IMR-90 (cell line): ENCODE measurements at regions not wholly inside any gene's neighbourhood (a gene's known extent, or its start where the extent isn't known, plus 50 kb on each side); places are given as distances from the start of the nearest gene placed in this dataset.

Experiments used
- ATAC-seq: fragments of 200-7000 bp; cut with Tn5 transposase; 2 replicates; pipeline ENCODE4 v1.9.1; 2020; ENCODE audit warnings: low read depth, mild to moderate bottlenecking, moderate library complexity
- BruUV-seq: library from RNA; stranded (reverse); fragments of 400-500 nt; replicated peaks from 2 replicates; lab custom pipeline; 2021; lab: Mats Ljungman, UMichigan
- CTCF ChIA-PET: fragments of 300-600 bp; formaldehyde crosslinking; extraction: SDS; loops from one replicate; lab custom pipeline; 2021; ENCODE audit warnings: antibody characterized with exemption; lab: Yijun Ruan, JAX
- POLR2A ChIA-PET: fragments of 300-600 bp; sonication (Branson Sonifier 250); formaldehyde crosslinking; loops from one replicate; lab custom pipeline; 2022; ENCODE audit warnings: antibody characterized with exemption; ENCODE audit not compliant: unreplicated experiment; lab: Charles Lee
- DNase-seq: peaks from one replicate; pipeline ENCODE4 v3.0.0; 2013
- H2AFZ ChIP-seq: replicated peaks from 2 replicates; pipeline ENCODE3; 2013; ENCODE audit warnings: low read length, mild to moderate bottlenecking; ENCODE audit not compliant: poor library complexity
- H2AK5ac ChIP-seq: 2 replicates; pipeline ENCODE4 v1.6.1; 2013; ENCODE audit warnings: low read depth, low read length, inconsistent platforms
- H2AK9ac ChIP-seq: replicated peaks from 2 replicates; pipeline ENCODE3; 2013; ENCODE audit warnings: mild to moderate bottlenecking, low read depth, low read length, moderate library complexity; ENCODE audit not compliant: poor library complexity
- H2BK120ac ChIP-seq: 2 replicates; pipeline ENCODE4 v1.6.1; 2013; ENCODE audit warnings: low read depth, low read length, inconsistent platforms
- H2BK15ac ChIP-seq: 3 replicates; pipeline ENCODE4 v1.6.1; 2013; ENCODE audit warnings: low read depth, low read length, inconsistent platforms
- H2BK20ac ChIP-seq: 2 replicates; pipeline ENCODE4 v1.6.1; 2013; ENCODE audit warnings: low read depth, mild to moderate bottlenecking, inconsistent platforms, low read length, moderate library complexity
- H2BK5ac ChIP-seq: 2 replicates; pipeline ENCODE4 v1.6.1; 2013; ENCODE audit warnings: mild to moderate bottlenecking, low read depth, low read length, inconsistent platforms; ENCODE audit not compliant: poor library complexity, severe bottlenecking
- H3K14ac ChIP-seq: replicated peaks from 2 replicates; pipeline ENCODE4 v1.6.1; 2013; ENCODE audit warnings: low read depth, low read length, inconsistent platforms
- H3K18ac ChIP-seq: 2 replicates; pipeline ENCODE4 v1.6.1; 2013; ENCODE audit warnings: low read depth, low read length, control low read depth
- H3K23ac ChIP-seq: 2 replicates; pipeline ENCODE4 v1.6.1; 2013; ENCODE audit warnings: low read depth, low read length, inconsistent platforms
- H3K27ac ChIP-seq: 2 replicates; pipeline ENCODE4 v1.5.1; 2013; ENCODE audit warnings: mild to moderate bottlenecking, control low read depth, low read length; ENCODE audit not compliant: insufficient read depth
- H3K27me3 ChIP-seq: 2 replicates; pipeline ENCODE4 v1.6.1; 2013; ENCODE audit warnings: low read length; ENCODE audit not compliant: control insufficient read depth, insufficient read depth
- H3K36me3 ChIP-seq: 2 replicates; pipeline ENCODE4 v1.6.1; 2013; ENCODE audit warnings: low read length, mixed read lengths; ENCODE audit not compliant: control insufficient read depth, insufficient read depth
- H3K4ac ChIP-seq: 2 replicates; pipeline ENCODE4 v1.6.1; 2013; ENCODE audit warnings: low read depth, low read length, inconsistent platforms
- H3K4me1 ChIP-seq: 2 replicates; pipeline ENCODE4 v1.6.1; 2013; ENCODE audit warnings: low read length, mixed read lengths; ENCODE audit not compliant: control insufficient read depth, insufficient read depth
- H3K4me2 ChIP-seq: 2 replicates; pipeline ENCODE4 v1.6.1; 2013; ENCODE audit warnings: low read depth, mild to moderate bottlenecking, control low read depth, low read length, moderate library complexity
- H3K4me3 ChIP-seq: 2 replicates; pipeline ENCODE4 v1.5.1; 2013; ENCODE audit warnings: low read depth, mild to moderate bottlenecking, control low read depth, low read length, moderate library complexity; ENCODE audit not compliant: insufficient read depth
- H3K56ac ChIP-seq: 2 replicates; pipeline ENCODE4 v1.6.1; 2013; ENCODE audit warnings: low read length, inconsistent platforms; ENCODE audit not compliant: insufficient read depth; ENCODE audit errors: extremely low read depth
- H3K79me1 ChIP-seq, 2 experiments: 2 replicates each; pipeline ENCODE4 v1.6.1; 2013; ENCODE audit warnings: low read length in 2 of 2, inconsistent platforms in 1 of 2, low read depth in 1 of 2
- H3K9ac ChIP-seq: 2 replicates; pipeline ENCODE4 v1.6.1; 2013; ENCODE audit warnings: low read depth, low read length, control low read depth
- H3K9me1 ChIP-seq: 2 replicates; pipeline ENCODE4 v1.6.1; 2013; ENCODE audit warnings: low read length, inconsistent platforms; ENCODE audit not compliant: insufficient read depth
- H3K9me3 ChIP-seq: 2 replicates; pipeline ENCODE4 v1.6.1; 2013; ENCODE audit warnings: low read length; ENCODE audit not compliant: control insufficient read depth, insufficient read depth
- H4K20me1 ChIP-seq: 2 replicates; pipeline ENCODE4 v1.6.1; 2013; ENCODE audit warnings: low read length, inconsistent platforms; ENCODE audit not compliant: insufficient read depth
- H4K5ac ChIP-seq: 2 replicates; pipeline ENCODE4 v1.6.1; 2013; ENCODE audit warnings: mild to moderate bottlenecking, low read depth, low read length, control low read depth
- H4K8ac ChIP-seq, 2 experiments: 2 replicates each; pipeline ENCODE4 v1.6.1; 2013; ENCODE audit warnings: low read depth in 2 of 2, low read length in 2 of 2, control low read depth in 1 of 2, inconsistent platforms in 1 of 2
- H4K91ac ChIP-seq: 2 replicates; pipeline ENCODE4 v1.6.1; 2013; ENCODE audit warnings: low read depth, low read length, inconsistent platforms; ENCODE audit not compliant: insufficient read depth
- FOS ChIP-seq: fragments of 150-350 bp; IDR thresholded peaks from 2 replicates; pipeline ENCODE4 v1.6.1; 2016; ENCODE audit warnings: low read depth, low read length
- RCOR1 ChIP-seq: IDR thresholded peaks from 2 replicates; pipeline ENCODE4 v1.6.1; 2012; ENCODE audit warnings: mild to moderate bottlenecking, low read length, improper control_type of control experiment; ENCODE audit not compliant: insufficient replicate concordance
- WGBS, 2 experiments: methylation state at CpG; one replicate each; pipeline versions ENCODE4 v1.1.5 to v1.1.7; 2013; ENCODE audit warnings: missing lambda C conversion rate in 2 of 2; ENCODE audit not compliant: insufficient read length in 1 of 2; ENCODE audit errors: extremely low coverage in 2 of 2; 5-methylcytosine and 5-hydroxymethylcytosine counted together
- dilution Hi-C: fragments of 300-500 bp; cut with HindIII; formaldehyde crosslinking; loops from one replicate; pipeline ENCODE4 v1.14.3; 2018; ENCODE audit warnings: low sequenced_read_pairs; ENCODE audit not compliant: unreplicated experiment
- in situ Hi-C: fragments of 300-500 bp; cut with MboI; formaldehyde crosslinking; loops from 3 replicates; pipeline ENCODE4 v1.14.3; 2019; ENCODE audit warnings: low sequenced_read_pairs, inconsistent platforms, mixed read lengths
- intact Hi-C: fragments of 100-400 bp; cut with micrococcal nuclease; formaldehyde crosslinking; loops from 2 replicates; pipeline ENCODE4 v1.10.0; 2022

DNA sequence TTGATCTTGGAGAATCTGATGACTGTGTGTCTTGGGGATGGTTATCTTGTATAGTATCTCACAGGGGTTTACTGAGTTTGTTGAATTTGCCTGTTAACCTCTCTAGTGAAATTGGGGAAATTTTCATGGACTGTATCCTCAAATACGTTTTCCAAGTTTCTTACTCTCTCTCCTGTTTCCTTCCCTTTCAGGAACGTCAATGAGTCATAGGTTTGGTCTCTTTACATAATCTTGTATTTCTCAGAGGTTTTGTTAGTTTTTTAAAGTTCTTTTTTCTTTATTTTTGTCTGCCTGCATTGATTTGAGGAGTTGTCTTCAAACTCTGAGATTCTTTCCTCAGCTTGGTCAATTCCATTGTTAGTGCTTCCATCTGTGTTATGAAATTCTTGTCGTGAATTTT is 227.7 kb upstream of the GPRIN3 start:
- H2AFZ ChIP-seq = no peak overlapping the region
- H2BK15ac ChIP-seq = no peak overlapping the region
- in situ Hi-C loops = no loop called here
- H3K4ac ChIP-seq = no peak overlapping the region
- intact Hi-C loops = no loop called here
- H3K27ac ChIP-seq = no peak overlapping the region
- CTCF ChIA-PET = no interaction called here
- H3K4me2 ChIP-seq = no peak overlapping the region
- DNase-seq (peak; percentile 26), ATAC-seq (no peak)
- no CpG with 5 or more reads among the region's 3 CpGs for WGBS, 2 experiments
- no peak overlapping the region for H4K8ac ChIP-seq
- H3K4me1 ChIP-seq = peaks cover 7% of the 10 kb centered on the region
- H2AK5ac ChIP-seq = no peak overlapping the region
- H3K79me1 ChIP-seq = no peaks in the 10 kb centered on the region
- H2BK120ac ChIP-seq = no peak overlapping the region
- no peak overlapping the region for H4K91ac ChIP-seq
- H3K9ac ChIP-seq = no peak overlapping the region
- no peak overlapping the region for H2BK20ac ChIP-seq
- H3K9me1 ChIP-seq = no peaks in the 10 kb centered on the region
- H3K4me3 ChIP-seq = no peak overlapping the region
- H3K36me3 ChIP-seq = no peaks in the 10 kb centered on the region
- no peak overlapping the region for H3K56ac ChIP-seq
- no peak overlapping the region for H4K5ac ChIP-seq
- dilution Hi-C loops = no loop called here
- no peaks in the 10 kb centered on the region for H4K20me1 ChIP-seq
- no peaks in the 10 kb centered on the region; the same call in 1 of the 2 replicates for H3K27me3 ChIP-seq
- no peak overlapping the region for H3K23ac ChIP-seq
- TF ChIP-seq RCOR1 (no peak), FOS (peak; percentile 24; the same call in 1 of the 2 replicates)
- POLR2A ChIA-PET = no interaction called here
- H2AK9ac ChIP-seq = no peak overlapping the region
- no peak overlapping the region for H3K14ac ChIP-seq
- H2BK5ac ChIP-seq = no peak overlapping the region
- BruUV-seq = no TSS peak
- H3K9me3 ChIP-seq = no peaks in the 10 kb centered on the region
- H3K18ac ChIP-seq = no peak overlapping the region
